A549 (cell line): ENCODE measurements at regions not wholly inside any gene's neighbourhood (a gene's known extent, or its start where the extent isn't known, plus 50 kb on each side); places are given as distances from the start of the nearest gene placed in this dataset.

Experiments
- CEBPB ChIP-seq, 2 experiments: fragments of >200 bp in 1 of 2; sonication (Bioruptor Twin) in 1 of 2; formaldehyde crosslinking in 1 of 2; IDR thresholded peaks; 2 replicates each; pipeline ENCODE4 v1.6.1; 2012 to 2016
- EP300 ChIP-seq, 2 experiments: fragments of >200 bp; sonication (Bioruptor Twin); formaldehyde crosslinking; IDR thresholded peaks; 2 replicates in 1 of 2; 3 replicates in 1 of 2; pipeline ENCODE4 v1.6.1; 2016 to 2017
- TF ChIP-seq, protein P1 (sequence below): fragments of >200 bp; sonication (Bioruptor Twin); formaldehyde crosslinking; IDR thresholded peaks from 3 replicates; pipeline ENCODE4 v1.5.1; 2016
- TF ChIP-seq, protein P2 (sequence below): fragments of 250-450 bp; sonication (Bioruptor Pico); IDR thresholded peaks from 2 replicates; pipeline ENCODE4 v1.5.0; 2021; ENCODE audit warnings: mild to moderate bottlenecking, moderate library complexity, borderline replicate concordance

DNA sequence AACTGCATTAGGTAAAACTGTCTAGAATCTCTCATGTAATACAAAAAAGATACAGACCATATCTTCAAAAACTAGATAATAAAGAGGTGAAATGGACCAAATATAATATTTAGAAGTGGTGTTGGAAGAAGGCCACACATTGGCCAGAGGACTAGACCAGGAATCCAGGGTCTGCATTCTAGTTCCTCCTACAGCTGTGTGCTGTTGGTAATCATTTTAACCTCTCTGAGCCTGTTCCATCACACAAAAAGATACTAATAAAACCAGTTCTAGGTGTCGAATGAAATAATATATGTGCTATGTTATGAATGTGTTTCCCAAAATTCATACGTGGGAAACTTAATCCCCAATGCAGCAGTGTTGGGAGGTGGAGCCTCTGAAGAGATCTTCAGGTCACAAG is 111.6 kb upstream of the RREB1 start:
- TF ChIP-seq, protein P1, sequence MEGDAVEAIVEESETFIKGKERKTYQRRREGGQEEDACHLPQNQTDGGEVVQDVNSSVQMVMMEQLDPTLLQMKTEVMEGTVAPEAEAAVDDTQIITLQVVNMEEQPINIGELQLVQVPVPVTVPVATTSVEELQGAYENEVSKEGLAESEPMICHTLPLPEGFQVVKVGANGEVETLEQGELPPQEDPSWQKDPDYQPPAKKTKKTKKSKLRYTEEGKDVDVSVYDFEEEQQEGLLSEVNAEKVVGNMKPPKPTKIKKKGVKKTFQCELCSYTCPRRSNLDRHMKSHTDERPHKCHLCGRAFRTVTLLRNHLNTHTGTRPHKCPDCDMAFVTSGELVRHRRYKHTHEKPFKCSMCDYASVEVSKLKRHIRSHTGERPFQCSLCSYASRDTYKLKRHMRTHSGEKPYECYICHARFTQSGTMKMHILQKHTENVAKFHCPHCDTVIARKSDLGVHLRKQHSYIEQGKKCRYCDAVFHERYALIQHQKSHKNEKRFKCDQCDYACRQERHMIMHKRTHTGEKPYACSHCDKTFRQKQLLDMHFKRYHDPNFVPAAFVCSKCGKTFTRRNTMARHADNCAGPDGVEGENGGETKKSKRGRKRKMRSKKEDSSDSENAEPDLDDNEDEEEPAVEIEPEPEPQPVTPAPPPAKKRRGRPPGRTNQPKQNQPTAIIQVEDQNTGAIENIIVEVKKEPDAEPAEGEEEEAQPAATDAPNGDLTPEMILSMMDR, result no peak
- TF ChIP-seq CEBPB (IDR thresholded peaks at IDR 0.05) (no peak), EP300 (IDR thresholded peaks at IDR 0.05) (no peak)
- TF ChIP-seq, protein P2, sequence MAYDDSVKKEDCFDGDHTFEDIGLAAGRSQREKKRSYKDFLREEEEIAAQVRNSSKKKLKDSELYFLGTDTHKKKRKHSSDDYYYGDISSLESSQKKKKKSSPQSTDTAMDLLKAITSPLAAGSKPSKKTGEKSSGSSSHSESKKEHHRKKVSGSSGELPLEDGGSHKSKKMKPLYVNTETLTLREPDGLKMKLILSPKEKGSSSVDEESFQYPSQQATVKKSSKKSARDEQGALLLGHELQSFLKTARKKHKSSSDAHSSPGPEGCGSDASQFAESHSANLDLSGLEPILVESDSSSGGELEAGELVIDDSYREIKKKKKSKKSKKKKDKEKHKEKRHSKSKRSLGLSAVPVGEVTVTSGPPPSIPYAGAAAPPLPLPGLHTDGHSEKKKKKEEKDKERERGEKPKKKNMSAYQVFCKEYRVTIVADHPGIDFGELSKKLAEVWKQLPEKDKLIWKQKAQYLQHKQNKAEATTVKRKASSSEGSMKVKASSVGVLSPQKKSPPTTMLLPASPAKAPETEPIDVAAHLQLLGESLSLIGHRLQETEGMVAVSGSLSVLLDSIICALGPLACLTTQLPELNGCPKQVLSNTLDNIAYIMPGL (CRISPR knock-in tag), result no peak
